Activated CD8-positive, alpha-beta memory T cell treated with anti-CD3 and anti-CD28 coated beads for 1 hour (primary cell): ENCODE measurements at regions not wholly inside any gene's neighbourhood (a gene's known extent, or its start where the extent isn't known, plus 50 kb on each side); places are given as distances from the start of the nearest gene placed in this dataset.
"Not testable (repeated sequence)": the region's sequence is repeated elsewhere in the genome, so short reads cannot be mapped to it uniquely, and the experiment has no call there.

Experiments used
- DNase-seq, 2 donors: peaks; one replicate each; pipeline ENCODE4 v3.0.0-alpha.2; 2020; ENCODE audit warnings: low read depth in 1 of 2; ENCODE audit errors: extremely low read depth in 1 of 2

DNA sequence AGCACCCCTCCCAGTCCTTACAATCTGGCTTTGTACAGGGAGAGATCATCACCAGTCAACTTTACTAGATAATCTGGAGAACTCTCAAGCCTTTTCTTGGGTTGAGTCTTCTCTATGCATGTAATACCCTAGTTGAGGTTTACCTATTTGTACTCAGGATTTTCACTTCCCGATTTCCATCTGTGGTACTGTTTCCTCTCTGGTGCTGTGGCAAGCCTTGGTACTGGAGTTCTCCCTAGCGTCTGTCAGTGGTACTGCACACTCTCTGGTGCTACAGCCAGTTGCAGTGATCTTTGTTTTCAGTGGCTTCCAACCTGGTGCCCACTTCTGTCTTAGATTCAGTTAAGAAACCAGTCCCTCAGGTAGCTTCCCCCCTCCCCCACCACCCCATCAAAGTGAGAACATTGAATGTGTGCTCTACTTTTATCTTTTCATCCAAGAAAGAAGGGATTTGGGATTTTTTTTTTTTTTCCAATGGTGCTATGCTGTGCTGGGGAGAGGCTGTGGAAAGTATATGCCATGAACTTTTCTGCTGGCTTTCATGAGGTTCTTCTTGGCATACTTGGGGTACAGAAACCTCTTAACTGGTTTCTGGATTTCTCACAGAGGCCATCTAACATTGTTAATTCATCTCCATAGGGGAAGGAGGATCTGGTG lies 69.4 kb upstream of the EVL start:
- DNase-seq = peak; percentile 25 to 45

- DNase-seq = no peak
Measured at GRCh38 chr14:99996951-99997571, 68.2 kb upstream of the EVL start.

DNA sequence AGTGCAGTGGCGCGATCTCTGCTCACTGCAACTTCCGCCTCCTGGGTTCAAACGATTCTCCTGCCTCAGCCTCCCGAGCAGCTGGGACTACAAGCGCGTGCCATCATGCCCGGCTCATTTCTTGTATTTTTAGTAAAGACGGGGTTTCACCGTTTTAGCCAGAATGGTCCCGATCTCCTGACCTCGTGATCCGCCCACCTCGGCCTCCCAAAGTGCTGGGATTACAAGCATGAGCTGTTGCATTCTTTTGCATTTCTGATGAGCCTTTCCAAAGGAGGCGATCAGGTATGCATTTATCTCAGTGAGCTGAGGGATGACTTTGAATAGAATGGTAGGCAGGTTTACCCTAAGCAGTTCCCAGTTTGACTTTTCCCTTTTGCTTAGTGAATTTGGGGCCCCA lies 64.8 kb upstream of the EVL start:
- not testable (repeated sequence) for DNase-seq

- DNase-seq = no peak
Measured at GRCh38 chr14:100004392-100004791, 60.8 kb upstream of the EVL start.

DNA sequence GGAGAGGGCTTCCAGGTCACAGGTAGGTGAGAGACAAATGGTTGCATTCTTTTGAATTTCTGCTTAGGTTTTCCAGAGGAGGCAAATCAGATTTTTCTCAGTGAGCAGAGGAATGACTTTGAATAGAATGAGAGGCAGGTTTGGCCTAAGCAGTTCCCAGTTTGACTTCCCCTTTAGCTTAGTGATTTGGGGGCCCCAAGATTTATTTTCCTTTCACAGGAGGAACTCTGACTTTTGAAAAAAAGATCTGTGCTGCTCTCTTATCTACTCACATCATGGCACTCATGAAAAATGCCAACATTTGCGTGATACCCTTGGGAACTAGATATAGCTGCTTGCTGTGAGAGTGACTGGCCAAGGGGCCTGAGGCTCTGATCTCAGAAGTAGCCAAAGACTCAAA lies 58.0 kb upstream of the EVL start:
- no peak for DNase-seq

GRCh38 chr14:100009802-100010201 lies 55.4 kb upstream of the EVL start:
- DNase-seq = not testable (repeated sequence)

GRCh38 chr14:100010679-100011078 lies 54.5 kb upstream of the EVL start:
- no peak for DNase-seq

DNA sequence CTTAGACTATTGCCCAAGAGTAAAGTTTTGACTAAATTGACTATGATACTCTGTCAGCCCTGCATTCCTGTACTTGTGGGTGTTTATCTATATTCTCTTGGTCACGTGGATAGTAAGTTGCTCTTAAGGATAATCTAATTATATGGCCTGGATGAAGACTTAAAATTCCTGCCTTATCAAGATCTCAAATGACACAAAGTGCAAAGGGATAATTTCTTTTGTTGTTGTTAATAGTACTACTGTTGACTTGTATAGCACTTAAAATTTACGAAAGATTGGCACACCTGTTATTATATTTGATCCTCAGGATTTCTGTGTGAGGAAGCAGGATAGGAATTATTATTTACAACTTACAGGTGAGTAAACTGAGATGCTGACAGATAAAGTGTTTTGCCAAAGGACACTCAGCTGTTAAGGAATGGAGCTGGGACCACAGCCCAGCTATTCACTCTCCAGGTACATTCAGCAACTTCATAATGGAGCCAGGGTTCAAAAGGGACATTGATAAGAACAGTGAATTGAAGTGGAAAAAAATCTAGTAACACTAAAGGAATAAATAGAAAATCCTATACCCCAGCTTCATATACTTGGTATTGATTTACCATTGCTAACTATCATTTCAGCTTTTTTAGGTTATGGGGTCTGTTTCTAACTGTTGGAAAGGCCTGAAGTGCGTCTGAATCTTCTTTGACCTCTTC lies 53.4 kb upstream of the EVL start:
- DNase-seq = no peak

DNA sequence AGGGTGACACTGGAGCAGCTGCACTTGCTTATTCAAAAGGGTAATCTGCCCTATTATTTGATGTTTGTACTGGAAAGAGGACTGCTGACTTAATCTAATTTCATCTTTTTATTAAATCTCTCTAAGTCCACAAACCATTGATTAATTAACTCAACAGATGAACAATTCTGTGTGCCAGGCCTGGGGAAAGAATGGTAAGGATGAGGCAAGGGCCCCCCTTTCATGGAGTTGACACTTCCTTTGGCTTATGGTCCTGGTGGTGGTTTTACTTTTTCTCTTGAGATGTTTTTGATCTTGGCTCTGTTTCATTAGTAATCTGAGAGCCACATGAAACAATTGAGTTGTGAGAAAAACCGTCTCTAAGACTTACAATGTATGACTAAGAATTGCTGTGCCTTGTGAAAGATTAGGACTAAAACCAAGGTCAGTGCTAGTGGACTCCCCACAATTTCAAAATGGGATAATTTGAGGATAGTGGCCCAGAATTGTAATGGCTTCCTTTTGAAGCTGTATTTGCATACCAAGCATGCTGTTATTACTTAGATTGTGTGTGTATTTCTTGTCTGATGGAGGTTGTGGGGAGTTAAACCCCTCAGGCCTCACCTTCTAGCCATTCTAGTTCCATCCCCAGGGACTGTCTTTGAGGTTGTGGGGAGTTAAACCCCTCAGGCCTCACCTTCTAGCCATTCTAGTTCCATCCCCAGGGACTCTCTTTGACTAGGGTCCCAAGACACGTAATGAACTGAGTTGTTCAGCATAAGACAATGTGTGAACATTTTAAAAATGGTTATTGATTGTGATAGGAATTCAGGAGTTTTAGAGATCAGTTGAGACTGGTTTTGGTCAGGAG lies 52.5 kb upstream of the EVL start:
- no peak for DNase-seq

- no peak for DNase-seq
Measured at GRCh38 chr14:100015251-100015655, 50.0 kb upstream of the EVL start.
